Right ventricle myocardium inferior (tissue), 1 donor: ENCODE measurements at regions not wholly inside any gene's neighbourhood (a gene's known extent, or its start where the extent isn't known, plus 50 kb on each side); places are given as distances from the start of the nearest gene placed in this dataset.
"Not testable (repeated sequence)": the region's sequence is repeated elsewhere in the genome, so short reads cannot be mapped to it uniquely, and the experiment has no call there.

ENCODE experiments used
- ATAC-seq: fragments of 200-7000 bp; cut with Tn5 transposase; one replicate; pipeline ENCODE4 v1.9.1; 2020; ENCODE audit warnings: mild to moderate bottlenecking, moderate library complexity
- DNase-seq: peaks from one replicate; pipeline ENCODE4 v3.0.0; 2021; ENCODE audit errors: missing footprints
- intact Hi-C: fragments of 100-400 bp; cut with DNase I; formaldehyde crosslinking; loops from one replicate; pipeline ENCODE4 v1.11.0; 2022
- donor health status: DM: no; HTN: yes; CAD: no; lungs with severe emphysema.

GRCh38 chrX:149420566-149420965 lies 84.5 kb downstream of the IDS start:
- ATAC-seq, intact Hi-C loops, DNase-seq: not testable (repeated sequence)

DNA sequence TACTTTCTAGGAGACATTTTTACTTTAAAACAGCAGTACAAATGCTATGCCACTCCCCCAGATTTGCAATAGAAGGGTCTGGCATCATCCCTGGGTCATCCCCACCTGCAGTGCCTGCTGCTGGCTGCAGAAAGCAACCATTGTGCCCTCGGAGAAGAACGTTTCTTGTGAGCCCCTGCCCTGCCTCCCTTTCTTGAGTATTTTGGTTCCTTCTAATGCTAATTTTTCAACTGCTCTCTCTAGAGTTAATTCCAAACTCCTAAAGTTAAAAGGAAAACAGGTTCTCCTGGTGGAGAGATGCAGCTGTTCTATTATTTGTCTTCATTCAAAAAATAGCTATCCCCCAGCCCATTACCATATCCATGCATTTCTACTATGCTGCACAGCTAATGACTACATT lies 107.1 kb downstream of the IDS start:
- intact Hi-C loops, result no loop called here
- ATAC-seq, result no peak
- no peak for DNase-seq

DNA sequence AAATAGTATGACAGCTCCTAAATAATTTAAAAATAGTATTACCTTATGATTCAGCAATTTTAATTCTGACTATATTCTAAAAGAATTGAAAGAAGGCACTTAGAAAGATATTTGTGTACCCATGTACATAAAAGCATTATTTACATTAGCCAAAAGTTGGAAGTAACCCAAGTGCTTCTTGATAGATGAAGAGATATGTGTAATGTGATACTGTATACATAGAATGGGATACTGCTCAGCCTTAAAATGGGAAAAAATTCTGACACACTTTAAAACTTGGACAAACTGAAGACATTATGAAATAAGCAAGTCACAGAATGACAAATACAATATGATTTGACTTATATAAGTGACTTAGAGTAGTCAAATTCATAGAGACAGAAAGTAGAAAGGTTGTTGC lies 112.2 kb downstream of the IDS start:
- intact Hi-C loops, result no loop called here
- DNase-seq, result no peak

GRCh38 chrX:149383852-149384251 lies 121.3 kb downstream of the IDS start:
- intact Hi-C loops, result no loop called here
- ATAC-seq, result no peak
- DNase-seq, result no peak

More for the DNA sequence above, 112.2 kb downstream of the IDS start:
- ATAC-seq, result no peak

GRCh38 chrX:149374751-149375150 lies 130.4 kb downstream of the IDS start:
- DNase-seq (no peak), ATAC-seq (no peak)
- intact Hi-C loops, result no loop called here

- intact Hi-C loops, result no loop called here
- ATAC-seq (no peak), DNase-seq (no peak)
Measured at GRCh38 chrX:149372866-149373265, 132.2 kb downstream of the IDS start.

DNA sequence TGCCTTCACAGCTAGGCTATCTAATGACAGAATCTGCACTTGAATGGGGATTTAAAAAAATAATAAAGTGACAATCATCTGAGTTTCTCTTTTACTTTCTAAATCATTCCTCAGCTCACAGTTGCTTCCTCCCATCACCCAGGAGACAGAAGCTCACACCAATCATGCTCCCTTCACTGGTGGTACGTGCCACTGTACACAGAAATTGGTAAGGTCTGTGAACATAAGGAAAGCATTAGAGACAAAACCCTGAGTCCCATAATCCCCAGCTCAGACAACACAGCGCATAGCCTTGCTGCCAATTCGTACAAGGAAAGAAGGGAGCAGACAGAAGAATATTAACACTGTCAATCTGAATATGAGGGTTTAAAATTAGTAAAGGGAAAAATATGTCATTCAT lies 133.1 kb downstream of the IDS start:
- no peak for DNase-seq
- intact Hi-C loops, result no loop called here
- no peak for ATAC-seq

- DNase-seq (no peak), ATAC-seq (no peak)
- intact Hi-C loops, result no loop called here
Measured at GRCh38 chrX:149370097-149370496, 135.0 kb downstream of the IDS start.

DNA sequence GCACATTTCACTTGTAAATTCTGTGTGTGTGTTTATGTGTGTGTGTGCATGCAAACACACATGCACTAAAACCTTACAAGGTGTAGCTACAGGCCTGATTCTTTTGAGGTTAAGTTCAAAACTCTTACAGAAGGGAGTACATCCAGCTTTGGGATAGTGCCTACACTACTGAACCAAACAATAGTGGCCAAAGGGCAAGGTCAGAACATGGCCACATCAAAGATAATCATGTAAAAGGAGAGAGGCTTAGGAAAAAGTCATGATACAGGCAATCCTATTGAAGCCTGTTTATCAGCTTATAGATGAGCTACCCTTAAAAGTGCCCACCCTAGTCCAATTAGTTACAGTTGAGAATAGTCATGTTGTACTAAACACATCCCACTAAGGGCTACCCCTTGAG lies 139.6 kb downstream of the IDS start:
- intact Hi-C loops, result no loop called here
- DNase-seq, result no peak
- no peak for ATAC-seq

DNA sequence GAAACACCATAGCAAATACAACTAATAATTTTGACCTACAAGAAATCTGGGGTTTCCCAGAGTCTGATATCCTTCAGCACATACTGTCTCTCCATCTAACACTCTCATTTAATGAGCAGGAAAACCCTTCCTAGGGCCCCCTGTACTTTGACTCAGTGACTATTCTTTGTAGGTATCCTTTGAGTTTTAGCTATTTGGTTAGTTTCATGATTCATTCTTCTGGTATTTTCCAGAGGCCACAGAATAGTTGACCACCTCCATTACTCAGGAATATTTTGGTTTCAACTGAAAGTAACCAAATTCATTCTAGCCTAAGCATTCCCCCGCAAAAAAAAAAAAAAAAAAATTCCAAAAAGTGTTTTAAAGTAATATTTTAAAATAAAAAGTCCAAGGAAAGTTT lies 140.0 kb downstream of the IDS start:
- intact Hi-C loops, result no loop called here
- no peak for ATAC-seq
- DNase-seq, result no peak

GRCh38 chrX:149363965-149364364 lies 141.1 kb downstream of the IDS start:
- ATAC-seq (no peak), DNase-seq (no peak)
- intact Hi-C loops, result no loop called here

GRCh38 chrX:149346306-149346705 lies 158.8 kb downstream of the IDS start:
- DNase-seq (no peak), ATAC-seq (no peak)
- intact Hi-C loops, result no loop called here

- ATAC-seq (no peak), DNase-seq (no peak)
- intact Hi-C loops, result no loop called here
Measured at GRCh38 chrX:149322316-149322715, 182.8 kb downstream of the IDS start.

DNA sequence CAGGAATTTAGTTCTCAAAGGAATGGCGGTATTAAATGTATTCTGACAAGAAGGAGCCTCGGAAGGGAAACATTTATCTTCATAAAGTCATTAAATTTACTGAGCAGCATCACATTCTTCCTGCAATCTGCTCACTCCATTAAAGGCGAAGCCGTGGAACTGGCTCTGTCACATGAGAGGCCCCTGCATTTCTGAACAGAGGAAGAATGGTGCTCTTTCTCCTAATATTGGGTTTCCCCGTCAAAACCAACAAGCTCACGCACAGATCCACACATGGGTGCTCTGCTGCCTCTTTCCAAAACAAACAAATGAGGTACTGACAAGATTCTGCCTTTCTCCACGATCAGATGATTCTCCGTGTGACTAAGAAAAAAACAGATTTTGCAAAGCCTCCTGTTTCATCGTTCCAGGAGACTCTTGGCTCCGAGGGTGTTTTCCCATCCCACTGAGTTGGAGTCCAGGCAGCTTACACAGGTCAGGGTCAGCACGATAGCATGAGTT lies 191.2 kb downstream of the IDS start:
- intact Hi-C loops, result no loop called here
- no peak for ATAC-seq
- DNase-seq, result no peak

DNA sequence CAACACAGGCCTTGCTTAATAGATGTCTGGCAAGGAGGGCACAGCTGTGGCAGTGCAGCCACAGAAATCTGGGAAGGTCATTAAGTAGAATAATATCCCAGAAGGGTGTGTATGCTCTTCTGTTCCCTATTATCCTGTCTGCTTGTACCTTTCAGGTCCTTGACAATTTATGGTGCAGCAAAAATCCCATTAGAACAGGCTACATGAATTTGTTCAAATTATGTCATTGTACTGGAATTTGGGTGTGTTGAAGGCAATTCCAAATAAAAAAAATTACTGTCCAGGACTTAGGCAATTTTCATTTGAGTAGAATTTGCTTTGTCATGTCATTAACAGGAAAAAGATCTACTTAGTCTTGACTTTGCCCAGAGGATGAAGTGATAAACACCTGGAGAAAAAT lies 192.1 kb downstream of the IDS start:
- ATAC-seq, result no peak
- intact Hi-C loops, result no loop called here

DNA sequence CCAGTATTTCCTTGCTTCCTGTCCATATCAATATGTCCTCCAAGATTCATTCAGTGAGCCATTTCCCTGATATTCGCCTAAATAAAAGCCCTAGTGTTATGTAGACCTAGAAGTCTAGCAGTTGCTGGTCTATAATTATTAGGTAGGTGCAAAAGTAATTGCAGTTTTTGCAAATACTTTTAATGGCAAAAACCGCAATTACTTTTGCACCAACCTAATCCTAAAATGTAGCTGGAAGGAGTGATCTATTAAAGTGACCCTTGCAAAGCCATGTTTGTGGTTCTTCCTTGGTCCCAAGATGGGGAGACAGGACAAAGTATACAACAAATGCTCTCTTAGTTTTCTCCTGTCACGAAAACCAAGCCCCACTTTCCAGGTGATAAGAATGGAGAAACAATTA lies 193.0 kb downstream of the IDS start:
- no peak for ATAC-seq
- DNase-seq, result no peak
- intact Hi-C loops, result no loop called here

More for the DNA sequence above, 192.1 kb downstream of the IDS start:
- DNase-seq, result no peak

DNA sequence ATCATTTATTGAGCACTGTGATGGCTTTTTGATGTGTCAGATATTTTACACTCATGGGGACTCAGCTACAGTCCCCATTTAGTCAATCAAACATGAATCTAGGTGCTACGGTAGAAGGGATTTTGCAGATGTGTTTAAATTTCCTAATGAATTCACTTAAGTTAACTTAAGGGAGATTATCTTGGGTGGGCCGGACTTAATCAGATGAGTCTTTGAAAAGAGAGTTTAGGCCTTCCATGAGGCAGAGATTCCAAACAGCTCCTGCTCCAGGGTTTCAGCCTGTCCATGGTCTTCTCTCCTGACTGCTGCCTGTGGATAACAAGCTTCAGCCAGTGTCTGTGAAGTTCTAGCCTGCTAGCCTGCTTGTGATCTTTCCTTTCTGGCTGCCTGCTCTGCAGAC lies 202.4 kb downstream of the IDS start:
- ATAC-seq, result no peak
- intact Hi-C loops, result no loop called here
- DNase-seq, result no peak

GRCh38 chrX:149298111-149298510 lies 207.0 kb downstream of the IDS start:
- DNase-seq, result no peak
- intact Hi-C loops, result no loop called here
- no peak for ATAC-seq

DNA sequence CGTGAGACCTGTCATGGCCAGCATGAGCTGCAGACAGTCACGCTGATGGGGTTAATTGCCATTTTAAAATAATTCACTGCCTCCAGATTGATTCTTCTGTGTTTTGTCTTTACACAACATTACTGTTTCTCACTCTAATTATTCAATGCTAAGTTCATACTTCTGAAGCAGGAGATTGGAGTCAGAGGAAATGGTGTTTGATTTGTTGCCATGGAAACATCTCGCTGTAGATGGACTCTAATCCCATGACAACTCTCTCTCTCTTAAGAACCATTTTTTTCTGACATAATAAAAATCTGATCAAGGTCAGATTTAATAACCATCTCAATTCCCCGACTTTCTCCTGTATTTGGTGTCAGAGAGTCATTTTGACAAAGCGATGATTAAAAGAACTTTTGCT lies 209.0 kb downstream of the IDS start:
- no peak for ATAC-seq
- no peak for DNase-seq
- intact Hi-C loops, result no loop called here

DNA sequence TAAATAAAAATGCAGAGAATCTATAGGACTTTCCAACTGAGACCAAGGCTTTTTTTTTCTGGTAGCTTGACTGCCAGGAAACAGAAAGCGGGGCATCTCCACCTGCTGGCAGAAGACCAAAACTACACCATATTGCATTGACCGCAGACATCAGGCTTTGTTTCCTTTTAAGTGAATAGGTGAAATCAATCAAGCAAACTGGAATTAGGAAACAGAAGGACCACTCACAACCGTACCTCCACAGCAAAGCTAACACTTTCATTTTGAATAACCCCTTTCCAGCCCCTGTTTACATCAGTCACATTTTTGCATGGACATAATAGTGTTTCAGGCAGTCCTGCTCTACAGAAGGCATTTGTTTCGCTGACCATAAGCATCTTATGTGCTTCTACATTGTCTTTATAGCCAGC lies 218.2 kb downstream of the IDS start:
- intact Hi-C loops, result loop anchor here (10.0 kb wide), 1 partner anchor 1152 kb away; no protein-coding TSS in a partner anchor
- DNase-seq, result no peak
- ATAC-seq, result no peak

- ATAC-seq, result no peak
- intact Hi-C loops, result loop anchor here (10.0 kb wide), 1 partner anchor 1150 kb away; no protein-coding TSS in a partner anchor
- no peak for DNase-seq
Measured at GRCh38 chrX:149284616-149285015, 220.5 kb downstream of the IDS start.
